ENCODE measurements at regions not wholly inside any gene's neighbourhood (a gene's known extent, or its start where the extent isn't known, plus 50 kb on each side); places are given as distances from the start of the nearest gene placed in this dataset.

DNA sequence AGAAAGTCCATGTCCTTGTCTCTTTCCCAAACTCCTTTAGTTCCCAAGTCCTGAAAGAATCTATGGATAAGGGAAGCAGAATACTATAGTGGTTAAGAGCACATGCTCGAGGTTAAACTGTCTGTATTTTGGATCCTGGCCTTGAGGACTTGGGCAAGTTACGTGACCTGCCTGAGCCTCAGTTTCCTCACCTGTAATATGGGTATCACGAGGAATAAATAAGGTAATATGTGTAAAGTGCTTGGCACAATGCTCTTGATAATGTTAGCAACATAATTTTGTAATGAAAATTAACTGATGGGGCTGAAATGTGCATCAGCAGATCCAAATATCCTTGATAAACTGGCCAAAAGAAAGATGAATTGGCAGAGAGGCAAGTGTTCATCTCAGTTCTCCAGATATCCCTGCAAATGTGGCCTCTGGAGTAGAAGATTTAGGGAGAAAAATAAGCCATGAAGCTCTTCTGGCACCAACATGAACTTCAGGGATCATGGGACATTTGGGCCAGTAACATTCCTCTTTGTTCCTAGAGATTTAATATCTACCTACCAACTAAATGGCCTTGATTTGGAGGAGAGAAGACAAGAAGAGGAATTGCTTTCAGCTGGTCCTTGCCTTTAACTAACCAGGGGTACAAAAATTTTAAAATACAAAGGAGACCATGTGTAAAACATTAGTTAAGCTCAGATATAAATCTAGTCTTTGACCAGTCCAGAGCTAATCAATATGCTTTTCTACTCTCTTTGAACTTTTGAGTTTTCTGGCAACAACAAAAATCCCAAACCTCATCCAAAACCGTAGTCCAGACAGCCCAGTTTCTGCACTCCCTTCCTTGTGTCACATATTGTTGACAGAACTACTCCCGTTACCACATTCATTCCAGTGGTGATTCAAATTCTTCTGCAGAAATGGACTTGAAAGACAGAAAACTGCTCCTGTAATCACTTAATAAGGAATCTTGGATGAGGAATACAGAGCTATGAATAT is 52.7 kb upstream of the EML4 start (continued):
- TF ChIP-seq, protein P1, sequence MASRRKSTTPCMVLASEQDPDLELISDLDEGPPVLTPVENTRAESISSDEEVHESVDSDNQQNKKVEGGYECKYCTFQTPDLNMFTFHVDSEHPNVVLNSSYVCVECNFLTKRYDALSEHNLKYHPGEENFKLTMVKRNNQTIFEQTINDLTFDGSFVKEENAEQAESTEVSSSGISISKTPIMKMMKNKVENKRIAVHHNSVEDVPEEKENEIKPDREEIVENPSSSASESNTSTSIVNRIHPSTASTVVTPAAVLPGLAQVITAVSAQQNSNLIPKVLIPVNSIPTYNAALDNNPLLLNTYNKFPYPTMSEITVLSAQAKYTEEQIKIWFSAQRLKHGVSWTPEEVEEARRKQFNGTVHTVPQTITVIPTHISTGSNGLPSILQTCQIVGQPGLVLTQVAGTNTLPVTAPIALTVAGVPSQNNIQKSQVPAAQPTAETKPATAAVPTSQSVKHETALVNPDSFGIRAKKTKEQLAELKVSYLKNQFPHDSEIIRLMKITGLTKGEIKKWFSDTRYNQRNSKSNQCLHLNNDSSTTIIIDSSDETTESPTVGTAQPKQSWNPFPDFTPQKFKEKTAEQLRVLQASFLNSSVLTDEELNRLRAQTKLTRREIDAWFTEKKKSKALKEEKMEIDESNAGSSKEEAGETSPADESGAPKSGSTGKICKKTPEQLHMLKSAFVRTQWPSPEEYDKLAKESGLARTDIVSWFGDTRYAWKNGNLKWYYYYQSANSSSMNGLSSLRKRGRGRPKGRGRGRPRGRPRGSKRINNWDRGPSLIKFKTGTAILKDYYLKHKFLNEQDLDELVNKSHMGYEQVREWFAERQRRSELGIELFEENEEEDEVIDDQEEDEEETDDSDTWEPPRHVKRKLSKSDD (CRISPR knock-in tag; IDR thresholded peaks at IDR 0.05; ENCODE audit: low read depth) = peak; percentile 44; the same call in 1 of the 2 replicates
- TF ChIP-seq, protein P2, sequence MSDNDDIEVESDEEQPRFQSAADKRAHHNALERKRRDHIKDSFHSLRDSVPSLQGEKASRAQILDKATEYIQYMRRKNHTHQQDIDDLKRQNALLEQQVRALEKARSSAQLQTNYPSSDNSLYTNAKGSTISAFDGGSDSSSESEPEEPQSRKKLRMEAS (IDR thresholded peaks at IDR 0.05) = peak; percentile 37; the same call in 1 of the 2 replicates
- no peak for TF ChIP-seq ZNF562 (CRISPR knock-in tag; IDR thresholded peaks at IDR 0.05; ENCODE audit: borderline replicate concordance)
- TF ChIP-seq, protein P3, sequence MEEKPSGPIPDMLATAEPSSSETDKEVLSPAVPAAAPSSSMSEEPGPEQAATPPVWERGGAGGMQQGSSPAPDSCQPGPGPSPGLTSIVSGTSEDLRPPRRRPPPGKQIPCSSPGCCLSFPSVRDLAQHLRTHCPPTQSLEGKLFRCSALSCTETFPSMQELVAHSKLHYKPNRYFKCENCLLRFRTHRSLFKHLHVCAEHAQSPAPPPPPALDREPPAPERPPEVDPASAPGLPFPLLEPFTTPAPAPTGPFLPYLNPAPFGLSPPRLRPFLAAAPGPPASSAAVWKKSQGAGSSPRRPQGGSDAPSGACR (CRISPR knock-in tag; IDR thresholded peaks at IDR 0.05) = 0 out of 2 replicates have a peak, but pooled peaks have one; percentile 60
- TF ChIP-seq, protein P4, sequence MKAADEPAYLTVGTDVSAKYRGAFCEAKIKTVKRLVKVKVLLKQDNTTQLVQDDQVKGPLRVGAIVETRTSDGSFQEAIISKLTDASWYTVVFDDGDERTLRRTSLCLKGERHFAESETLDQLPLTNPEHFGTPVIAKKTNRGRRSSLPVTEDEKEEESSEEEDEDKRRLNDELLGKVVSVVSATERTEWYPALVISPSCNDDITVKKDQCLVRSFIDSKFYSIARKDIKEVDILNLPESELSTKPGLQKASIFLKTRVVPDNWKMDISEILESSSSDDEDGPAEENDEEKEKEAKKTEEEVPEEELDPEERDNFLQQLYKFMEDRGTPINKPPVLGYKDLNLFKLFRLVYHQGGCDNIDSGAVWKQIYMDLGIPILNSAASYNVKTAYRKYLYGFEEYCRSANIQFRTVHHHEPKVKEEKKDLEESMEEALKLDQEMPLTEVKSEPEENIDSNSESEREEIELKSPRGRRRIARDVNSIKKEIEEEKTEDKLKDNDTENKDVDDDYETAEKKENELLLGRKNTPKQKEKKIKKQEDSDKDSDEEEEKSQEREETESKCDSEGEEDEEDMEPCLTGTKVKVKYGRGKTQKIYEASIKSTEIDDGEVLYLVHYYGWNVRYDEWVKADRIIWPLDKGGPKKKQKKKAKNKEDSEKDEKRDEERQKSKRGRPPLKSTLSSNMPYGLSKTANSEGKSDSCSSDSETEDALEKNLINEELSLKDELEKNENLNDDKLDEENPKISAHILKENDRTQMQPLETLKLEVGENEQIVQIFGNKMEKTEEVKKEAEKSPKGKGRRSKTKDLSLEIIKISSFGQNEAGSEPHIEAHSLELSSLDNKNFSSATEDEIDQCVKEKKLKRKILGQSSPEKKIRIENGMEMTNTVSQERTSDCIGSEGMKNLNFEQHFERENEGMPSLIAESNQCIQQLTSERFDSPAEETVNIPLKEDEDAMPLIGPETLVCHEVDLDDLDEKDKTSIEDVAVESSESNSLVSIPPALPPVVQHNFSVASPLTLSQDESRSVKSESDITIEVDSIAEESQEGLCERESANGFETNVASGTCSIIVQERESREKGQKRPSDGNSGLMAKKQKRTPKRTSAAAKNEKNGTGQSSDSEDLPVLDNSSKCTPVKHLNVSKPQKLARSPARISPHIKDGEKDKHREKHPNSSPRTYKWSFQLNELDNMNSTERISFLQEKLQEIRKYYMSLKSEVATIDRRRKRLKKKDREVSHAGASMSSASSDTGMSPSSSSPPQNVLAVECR (CRISPR knock-in tag; IDR thresholded peaks at IDR 0.05; ENCODE audit: borderline replicate concordance) = peak; percentile 37; the same call in 1 of the 2 replicates
- no peak for TF ChIP-seq HHEX (CRISPR knock-in tag; IDR thresholded peaks at IDR 0.05)
- TF ChIP-seq, protein P5, sequence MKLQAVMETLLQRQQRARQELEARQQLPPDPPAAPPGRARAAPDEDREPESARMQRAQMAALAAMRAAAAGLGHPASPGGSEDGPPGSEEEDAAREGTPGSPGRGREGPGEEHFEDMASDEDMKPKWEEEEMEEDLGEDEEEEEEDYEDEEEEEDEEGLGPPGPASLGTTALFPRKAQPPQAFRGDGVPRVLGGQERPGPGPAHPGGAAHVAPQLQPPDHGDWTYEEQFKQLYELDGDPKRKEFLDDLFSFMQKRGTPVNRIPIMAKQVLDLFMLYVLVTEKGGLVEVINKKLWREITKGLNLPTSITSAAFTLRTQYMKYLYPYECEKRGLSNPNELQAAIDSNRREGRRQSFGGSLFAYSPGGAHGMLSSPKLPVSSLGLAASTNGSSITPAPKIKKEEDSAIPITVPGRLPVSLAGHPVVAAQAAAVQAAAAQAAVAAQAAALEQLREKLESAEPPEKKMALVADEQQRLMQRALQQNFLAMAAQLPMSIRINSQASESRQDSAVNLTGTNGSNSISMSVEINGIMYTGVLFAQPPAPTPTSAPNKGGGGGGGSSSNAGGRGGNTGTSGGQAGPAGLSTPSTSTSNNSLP (IDR thresholded peaks at IDR 0.05; ENCODE audit: low read depth, low read length) = peak; percentile 70
- peak; percentile 41 for TF ChIP-seq ZMYM2 (CRISPR knock-in tag; IDR thresholded peaks at IDR 0.05)
- TF ChIP-seq FOXJ3 (CRISPR knock-in tag; IDR thresholded peaks at IDR 0.05; ENCODE audit: borderline replicate concordance) = peak; percentile 95
- TF ChIP-seq, protein P6, sequence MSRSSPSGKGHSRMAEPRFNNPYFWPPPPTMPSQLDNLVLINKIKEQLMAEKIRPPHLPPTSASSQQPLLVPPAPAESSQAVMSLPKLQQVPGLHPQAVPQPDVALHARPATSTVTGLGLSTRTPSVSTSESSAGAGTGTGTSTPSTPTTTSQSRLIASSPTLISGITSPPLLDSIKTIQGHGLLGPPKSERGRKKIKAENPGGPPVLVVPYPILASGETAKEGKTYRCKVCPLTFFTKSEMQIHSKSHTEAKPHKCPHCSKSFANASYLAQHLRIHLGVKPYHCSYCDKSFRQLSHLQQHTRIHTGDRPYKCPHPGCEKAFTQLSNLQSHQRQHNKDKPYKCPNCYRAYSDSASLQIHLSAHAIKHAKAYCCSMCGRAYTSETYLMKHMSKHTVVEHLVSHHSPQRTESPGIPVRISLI (CRISPR knock-in tag; IDR thresholded peaks at IDR 0.05; ENCODE audit: borderline replicate concordance) = no peak; the same call in 1 of the 2 replicates
- peak; percentile 69; the same call in 1 of the 2 replicates for TF ChIP-seq ZNF431 (CRISPR knock-in tag; IDR thresholded peaks at IDR 0.05; ENCODE audit: borderline replicate concordance, low read depth)
- TF ChIP-seq, protein P7, sequence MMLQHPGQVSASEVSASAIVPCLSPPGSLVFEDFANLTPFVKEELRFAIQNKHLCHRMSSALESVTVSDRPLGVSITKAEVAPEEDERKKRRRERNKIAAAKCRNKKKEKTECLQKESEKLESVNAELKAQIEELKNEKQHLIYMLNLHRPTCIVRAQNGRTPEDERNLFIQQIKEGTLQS (CRISPR knock-in tag; IDR thresholded peaks at IDR 0.05) = no peak
- TF ChIP-seq MEF2D (CRISPR knock-in tag; IDR thresholded peaks at IDR 0.05) = peak; percentile 91

Measured in HepG2 (cell line).